ENCODE measurements at regions not wholly inside any gene's neighbourhood (a gene's known extent, or its start where the extent isn't known, plus 50 kb on each side); places are given as distances from the start of the nearest gene placed in this dataset.

DNA sequence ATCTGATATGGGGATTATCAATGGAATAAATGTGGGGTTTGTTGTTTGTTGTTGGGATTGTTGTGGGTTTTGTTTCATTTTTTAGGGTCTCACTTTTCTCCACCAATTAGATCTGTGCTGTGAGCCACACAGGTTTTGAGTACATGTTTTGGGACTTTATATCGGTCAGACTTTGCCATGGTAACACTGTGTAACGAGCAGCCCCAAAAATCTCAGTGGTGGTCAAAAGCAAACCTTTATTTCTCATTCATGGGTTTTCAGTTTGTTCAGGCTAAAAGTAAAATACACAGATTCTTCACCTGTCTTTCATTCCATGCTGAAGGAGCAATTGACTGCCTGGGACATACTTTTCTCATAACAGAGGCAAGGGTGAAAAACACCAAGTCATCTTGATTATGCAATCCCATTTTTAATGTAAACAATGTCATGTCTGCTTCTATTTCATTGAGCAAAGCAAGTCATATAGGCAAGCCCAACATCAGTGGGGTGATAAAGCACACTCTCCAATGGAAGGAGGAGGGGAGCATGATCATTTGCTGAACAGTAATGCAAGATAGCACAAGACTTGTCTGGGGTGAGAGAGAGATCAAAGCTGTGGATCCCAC is 101.1 kb upstream of the PLCB4 start (continued):
- TF ChIP-seq, protein P1, sequence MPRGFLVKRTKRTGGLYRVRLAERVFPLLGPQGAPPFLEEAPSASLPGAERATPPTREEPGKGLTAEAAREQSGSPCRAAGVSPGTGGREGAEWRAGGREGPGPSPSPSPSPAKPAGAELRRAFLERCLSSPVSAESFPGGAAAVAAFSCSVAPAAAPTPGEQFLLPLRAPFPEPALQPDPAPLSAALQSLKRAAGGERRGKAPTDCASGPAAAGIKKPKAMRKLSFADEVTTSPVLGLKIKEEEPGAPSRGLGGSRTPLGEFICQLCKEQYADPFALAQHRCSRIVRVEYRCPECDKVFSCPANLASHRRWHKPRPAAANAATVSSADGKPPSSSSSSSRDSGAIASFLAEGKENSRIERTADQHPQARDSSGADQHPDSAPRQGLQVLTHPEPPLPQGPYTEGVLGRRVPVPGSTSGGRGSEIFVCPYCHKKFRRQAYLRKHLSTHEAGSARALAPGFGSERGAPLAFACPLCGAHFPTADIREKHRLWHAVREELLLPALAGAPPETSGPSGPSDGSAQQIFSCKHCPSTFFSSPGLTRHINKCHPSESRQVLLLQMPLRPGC (tag by site-specific recombination; IDR thresholded peaks at IDR 0.05), result no peak
- TF ChIP-seq, protein P2, sequence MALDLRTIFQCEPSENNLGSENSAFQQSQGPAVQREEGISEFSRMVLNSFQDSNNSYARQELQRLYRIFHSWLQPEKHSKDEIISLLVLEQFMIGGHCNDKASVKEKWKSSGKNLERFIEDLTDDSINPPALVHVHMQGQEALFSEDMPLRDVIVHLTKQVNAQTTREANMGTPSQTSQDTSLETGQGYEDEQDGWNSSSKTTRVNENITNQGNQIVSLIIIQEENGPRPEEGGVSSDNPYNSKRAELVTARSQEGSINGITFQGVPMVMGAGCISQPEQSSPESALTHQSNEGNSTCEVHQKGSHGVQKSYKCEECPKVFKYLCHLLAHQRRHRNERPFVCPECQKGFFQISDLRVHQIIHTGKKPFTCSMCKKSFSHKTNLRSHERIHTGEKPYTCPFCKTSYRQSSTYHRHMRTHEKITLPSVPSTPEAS (tag by site-specific recombination; IDR thresholded peaks at IDR 0.05), result no peak
- no peak for TF ChIP-seq ZNF785 (tag by site-specific recombination; IDR thresholded peaks at IDR 0.05)

DNA sequence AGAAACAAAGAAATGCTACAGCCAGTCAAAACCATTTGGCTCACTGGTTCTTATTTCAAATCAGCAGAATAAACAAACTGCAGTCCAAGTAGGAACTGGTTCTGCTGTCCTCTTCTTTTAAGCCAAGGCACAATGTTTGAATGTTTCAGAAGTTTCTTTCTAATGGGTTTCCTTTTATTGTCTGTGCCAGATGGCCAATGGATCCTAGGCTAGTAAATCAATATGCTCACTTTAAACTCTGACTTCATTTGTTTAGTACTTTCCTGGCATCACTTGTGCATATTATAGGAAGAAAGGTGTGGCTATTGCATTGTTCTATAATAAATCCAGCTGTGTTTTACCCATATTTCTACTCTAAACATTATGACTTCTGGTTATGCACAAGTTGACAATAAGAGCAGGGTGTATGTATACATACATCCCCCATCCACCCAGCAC is 99.7 kb upstream of the PLCB4 start:
- H3K4me3 ChIP-seq (ENCODE audit: low read depth, low read length), result no peak overlapping the region
- H3K9me3 ChIP-seq (ENCODE audit: control insufficient read depth, insufficient read depth, low read depth, low read length), result no peaks in the 10 kb centered on the region
- ChIA-PET POLR2A (no interaction called here), CTCF (interaction anchor here (0.6 to 0.8 kb wide), 2 partner anchors 258 to 438 kb away, joined by 3 to 4 read pairs; no protein-coding TSS in a partner anchor)
- H3K4me1 ChIP-seq (ENCODE audit: control insufficient read depth, insufficient read depth, low read length), result no peaks in the 10 kb centered on the region
- no peak for TF ChIP-seq SP3 (tag by site-specific recombination; IDR thresholded peaks at IDR 0.05)
- H3K36me3 ChIP-seq (ENCODE audit: control insufficient read depth in 2 of 2, insufficient read depth in 1 of 2, low read length in 2 of 2), result no peaks in the 10 kb centered on the region
- no peak overlapping the region for H3K27ac ChIP-seq (ENCODE audit: extremely low read depth, low read depth, low read length)

DNA sequence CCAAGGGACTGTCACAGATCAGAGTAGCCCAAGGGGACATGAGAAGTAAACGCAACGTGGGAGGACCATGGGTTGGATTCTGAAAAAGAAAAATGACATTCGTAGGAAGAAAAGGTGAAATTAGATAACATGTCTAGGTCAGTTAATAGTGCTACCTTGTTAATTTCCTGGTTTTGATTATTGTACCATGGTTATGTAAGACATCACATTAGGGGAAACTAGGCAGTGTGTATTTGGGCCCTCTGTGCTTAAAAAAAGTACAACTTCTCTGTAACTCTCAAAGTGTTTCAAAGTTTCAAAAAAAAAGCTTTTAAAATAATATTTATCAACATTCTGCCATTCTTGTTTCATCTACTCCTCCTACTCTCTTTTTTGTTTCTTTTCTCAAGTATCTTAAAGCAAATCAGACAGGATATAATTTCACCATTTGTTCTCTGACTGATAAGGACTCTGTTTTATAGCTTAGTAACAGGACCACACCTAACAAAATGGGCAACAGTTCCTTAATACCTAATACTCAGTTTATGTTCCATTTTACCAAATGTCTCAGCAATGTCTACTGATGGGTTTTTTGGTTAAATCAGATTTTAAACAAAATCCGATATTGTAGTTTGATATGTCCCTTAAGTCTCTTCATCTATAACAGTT is 97.1 kb upstream of the PLCB4 start:
- ChIA-PET POLR2A (no interaction called here), CTCF (interaction anchor here (0.6 to 1.0 kb wide), 2 partner anchors 198 to 375 kb away, joined by 3 to 4 read pairs; no protein-coding TSS in a partner anchor)
- H3K4me1 ChIP-seq (ENCODE audit: control insufficient read depth, insufficient read depth, low read length), result no peaks in the 10 kb centered on the region
- H3K36me3 ChIP-seq (ENCODE audit: control insufficient read depth in 2 of 2, insufficient read depth in 1 of 2, low read length in 2 of 2), result no peaks in the 10 kb centered on the region
- no peak overlapping the region for H3K27ac ChIP-seq (ENCODE audit: extremely low read depth, low read depth, low read length)
- TF ChIP-seq ZNF837 (tag by site-specific recombination; IDR thresholded peaks at IDR 0.05), result no peak
- TF ChIP-seq ZNF146 (tag by site-specific recombination; IDR thresholded peaks at IDR 0.05), result no peak
- no peak for TF ChIP-seq ZNF670 (tag by site-specific recombination; IDR thresholded peaks at IDR 0.05; ENCODE audit: low read depth)
- TF ChIP-seq ZNF112 (tag by site-specific recombination; IDR thresholded peaks at IDR 0.05), result no peak
- TF ChIP-seq, protein P3, sequence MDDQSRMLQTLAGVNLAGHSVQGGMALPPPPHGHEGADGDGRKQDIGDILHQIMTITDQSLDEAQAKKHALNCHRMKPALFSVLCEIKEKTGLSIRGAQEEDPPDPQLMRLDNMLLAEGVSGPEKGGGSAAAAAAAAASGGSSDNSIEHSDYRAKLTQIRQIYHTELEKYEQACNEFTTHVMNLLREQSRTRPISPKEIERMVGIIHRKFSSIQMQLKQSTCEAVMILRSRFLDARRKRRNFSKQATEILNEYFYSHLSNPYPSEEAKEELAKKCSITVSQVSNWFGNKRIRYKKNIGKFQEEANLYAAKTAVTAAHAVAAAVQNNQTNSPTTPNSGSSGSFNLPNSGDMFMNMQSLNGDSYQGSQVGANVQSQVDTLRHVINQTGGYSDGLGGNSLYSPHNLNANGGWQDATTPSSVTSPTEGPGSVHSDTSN (CRISPR knock-in tag; IDR thresholded peaks at IDR 0.05), result no peak
- no peak for TF ChIP-seq ZBTB48 (tag by site-specific recombination; IDR thresholded peaks at IDR 0.05)
- TF ChIP-seq ZNF121 (tag by site-specific recombination; IDR thresholded peaks at IDR 0.05), result no peak
- no peak for TF ChIP-seq PRDM1 (tag by site-specific recombination; IDR thresholded peaks at IDR 0.05)
- TF ChIP-seq KLF1 (tag by site-specific recombination; IDR thresholded peaks at IDR 0.05), result no peak
- no peak for TF ChIP-seq EGR2 (tag by site-specific recombination; IDR thresholded peaks at IDR 0.05; ENCODE audit: low read depth)
- TF ChIP-seq ZNF19 (tag by site-specific recombination; IDR thresholded peaks at IDR 0.05; ENCODE audit: low read depth), result no peak
- TF ChIP-seq ZNF311 (tag by site-specific recombination; IDR thresholded peaks at IDR 0.05; ENCODE audit: borderline replicate concordance), result no peak
- TF ChIP-seq ZNF2 (tag by site-specific recombination; IDR thresholded peaks at IDR 0.05), result no peak
- no peak for TF ChIP-seq MYNN (tag by site-specific recombination; IDR thresholded peaks at IDR 0.05; ENCODE audit: borderline replicate concordance)
- TF ChIP-seq, protein P1 (tag by site-specific recombination; IDR thresholded peaks at IDR 0.05), result no peak
- TF ChIP-seq ZFHX2 (tag by site-specific recombination; conservative IDR thresholded peaks at IDR 0.05), result no peak
- no peak for TF ChIP-seq ZSCAN23 (tag by site-specific recombination; IDR thresholded peaks at IDR 0.05)
- TF ChIP-seq BCL11A (tag by site-specific recombination; IDR thresholded peaks at IDR 0.05; ENCODE audit: low read depth), result no peak
- TF ChIP-seq, protein P4, sequence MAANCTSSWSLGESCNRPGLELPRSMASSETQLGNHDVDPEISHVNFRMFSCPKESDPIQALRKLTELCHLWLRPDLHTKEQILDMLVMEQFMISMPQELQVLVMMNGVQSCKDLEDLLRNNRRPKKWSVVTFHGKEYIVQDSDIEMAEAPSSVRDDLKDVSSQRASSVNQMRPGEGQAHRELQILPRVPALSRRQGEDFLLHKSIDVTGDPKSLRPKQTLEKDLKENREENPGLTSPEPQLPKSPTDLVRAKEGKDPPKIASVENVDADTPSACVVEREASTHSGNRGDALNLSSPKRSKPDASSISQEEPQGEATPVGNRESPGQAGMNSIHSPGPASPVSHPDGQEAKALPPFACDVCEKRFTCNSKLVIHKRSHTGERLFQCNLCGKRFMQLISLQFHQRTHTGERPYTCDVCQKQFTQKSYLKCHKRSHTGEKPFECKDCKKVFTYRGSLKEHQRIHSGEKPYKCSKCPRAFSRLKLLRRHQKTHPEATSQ (tag by site-specific recombination; IDR thresholded peaks at IDR 0.05), result no peak
- no peak for TF ChIP-seq ZNF501 (tag by site-specific recombination; IDR thresholded peaks at IDR 0.05)
- H3K4me3 ChIP-seq (ENCODE audit: low read depth, low read length), result no peak overlapping the region
- no peaks in the 10 kb centered on the region for H3K9me3 ChIP-seq (ENCODE audit: control insufficient read depth, insufficient read depth, low read depth, low read length)

Data from HEK293 (cell line).